HG03060 (cell line): ENCODE measurements at regions not wholly inside any gene's neighbourhood (a gene's known extent, or its start where the extent isn't known, plus 50 kb on each side); places are given as distances from the start of the nearest gene placed in this dataset.
"Not testable (repeated sequence)": the region's sequence is repeated elsewhere in the genome, so short reads cannot be mapped to it uniquely, and the experiment has no call there.

ENCODE experiments used
- ATAC-seq: cut with Tn5 transposase; IDR thresholded peaks from one replicate; pipeline ENCODE4 v1.9.1; 2021; ENCODE audit warnings: low read depth, moderate number of reproducible peaks; ENCODE audit not compliant: unreplicated experiment

DNA sequence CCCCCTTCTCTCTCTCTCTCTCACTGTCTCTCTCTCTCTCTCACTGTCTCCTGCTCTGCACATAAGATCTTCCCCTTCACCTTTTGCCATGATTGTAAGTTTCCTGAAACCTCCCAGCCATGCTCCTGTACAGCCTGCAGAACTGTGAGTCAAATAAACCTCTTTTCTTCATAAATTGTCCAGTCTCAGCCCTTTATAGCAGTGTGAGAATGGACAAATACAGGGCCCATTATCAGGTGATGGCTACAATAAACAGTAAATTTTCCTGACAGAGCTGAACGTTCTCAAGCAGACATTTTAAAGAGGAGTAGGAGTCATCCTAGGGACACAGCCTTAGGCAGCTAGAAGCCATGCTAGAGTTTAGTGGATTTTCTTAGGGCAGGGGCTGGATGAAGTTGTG, 1679.7 kb upstream of the B3GALT2 start:
- no peak for ATAC-seq

DNA sequence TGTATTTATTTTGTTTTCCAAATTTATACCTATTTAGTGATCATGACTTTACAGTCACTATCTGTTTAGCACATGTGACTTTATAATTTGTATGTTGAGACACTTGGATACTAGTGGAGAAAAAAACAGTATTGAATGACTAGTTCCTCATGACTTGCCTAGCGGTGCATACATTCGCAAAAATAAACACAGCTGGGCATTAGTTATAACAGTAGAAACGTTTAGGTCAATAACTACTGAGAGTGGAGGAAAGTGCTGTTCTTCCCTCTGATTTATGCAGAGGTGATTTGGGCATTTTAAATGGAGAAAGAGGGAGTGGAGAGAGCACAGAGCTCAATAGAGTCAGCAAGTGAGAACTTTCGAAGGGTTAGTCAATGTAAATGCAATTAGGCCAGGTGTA, 1679.0 kb upstream of the B3GALT2 start:
- ATAC-seq = no peak

DNA sequence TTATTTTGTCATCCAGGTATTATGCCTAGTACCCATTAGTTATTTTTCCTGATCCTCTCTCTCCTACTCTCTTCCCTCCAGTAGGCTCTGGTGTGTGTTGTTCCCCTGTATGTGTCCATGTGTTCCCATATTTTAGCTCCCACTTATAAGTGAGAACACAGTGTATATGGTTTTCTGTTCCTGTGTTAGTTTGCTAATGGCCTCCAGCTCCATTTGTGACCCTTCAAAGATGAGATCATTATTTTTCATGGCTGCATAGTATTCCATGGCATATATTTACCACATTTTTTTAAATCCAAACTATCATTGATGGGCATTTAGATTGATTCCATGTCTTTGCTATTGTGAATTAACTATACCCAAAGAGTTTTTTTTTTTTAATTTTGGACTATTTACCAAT, 1675.7 kb upstream of the B3GALT2 start:
- ATAC-seq = no peak

DNA sequence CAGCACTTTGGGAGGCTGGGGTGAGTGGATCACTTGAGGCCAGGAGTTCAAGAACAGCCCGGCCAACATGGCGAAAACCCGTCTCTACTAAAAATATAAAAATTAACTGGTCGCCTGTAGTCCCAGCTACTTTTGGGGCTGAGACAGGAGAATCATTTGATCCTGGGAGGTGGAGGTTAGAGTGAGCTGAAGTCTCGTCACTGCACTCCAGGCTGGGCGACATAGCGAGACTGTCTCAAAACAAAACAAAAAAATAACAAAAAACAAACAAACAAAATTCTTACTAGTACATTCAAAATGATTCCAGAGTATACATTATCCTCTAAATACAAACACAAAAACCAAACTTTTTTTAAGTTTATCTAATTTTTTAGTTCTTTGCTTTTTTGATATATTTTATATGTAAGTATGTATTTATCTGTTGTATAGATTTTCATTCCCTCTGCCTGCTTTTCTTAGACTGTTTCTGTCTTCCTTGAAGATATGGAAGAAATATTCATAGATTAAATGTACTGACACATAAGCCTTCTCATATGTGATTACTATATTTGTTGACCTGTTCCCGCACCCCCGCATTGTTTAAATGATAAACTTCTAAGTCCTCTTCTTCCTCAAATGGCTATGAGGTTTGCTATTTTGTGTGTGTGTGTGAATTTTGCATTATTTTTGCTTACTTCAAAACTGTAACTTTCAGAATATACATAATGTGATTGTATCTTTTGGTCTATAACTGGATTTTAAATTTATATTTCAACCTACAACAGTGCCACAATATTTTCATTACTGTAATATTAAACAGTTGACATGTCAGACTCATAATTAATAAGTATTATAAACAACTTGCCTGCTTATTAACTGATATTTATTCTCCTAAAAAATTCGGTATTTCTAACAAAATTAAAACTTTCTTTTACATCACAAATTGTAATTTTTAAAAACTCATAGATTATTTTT, 1674.1 kb upstream of the B3GALT2 start:
- no peak for ATAC-seq

DNA sequence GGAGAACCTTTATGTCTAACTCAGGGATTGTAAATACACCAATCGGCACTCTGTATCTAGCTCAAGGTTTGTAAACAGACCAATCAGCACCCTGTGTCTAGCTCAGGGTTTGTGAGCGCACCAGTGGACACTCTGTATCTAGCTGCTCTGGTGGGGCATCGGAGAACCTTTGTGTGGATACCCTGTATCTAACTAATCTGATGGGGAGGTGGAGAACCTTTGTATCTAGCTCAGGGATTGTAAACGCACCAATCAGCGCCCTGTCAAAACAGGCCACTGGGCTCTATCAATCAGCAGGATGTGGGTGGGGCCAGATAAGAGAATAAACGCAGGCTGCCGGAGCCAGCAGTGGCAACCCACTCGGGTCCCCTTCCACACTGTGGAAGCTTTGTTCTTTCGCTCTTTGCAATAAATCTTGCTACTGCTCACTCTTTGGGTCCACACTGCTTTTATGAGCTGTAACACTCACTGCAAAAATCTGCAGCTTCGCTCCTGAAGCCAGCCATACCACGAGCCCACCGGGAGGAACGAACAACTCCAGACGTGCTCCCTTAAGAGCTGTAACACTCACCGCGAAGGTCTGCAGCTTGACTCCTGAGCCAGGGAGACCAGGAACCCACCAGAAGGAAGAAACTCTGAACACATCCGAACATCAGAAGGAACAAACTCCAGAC, 1673.2 kb upstream of the B3GALT2 start:
- not testable (repeated sequence) for ATAC-seq

DNA sequence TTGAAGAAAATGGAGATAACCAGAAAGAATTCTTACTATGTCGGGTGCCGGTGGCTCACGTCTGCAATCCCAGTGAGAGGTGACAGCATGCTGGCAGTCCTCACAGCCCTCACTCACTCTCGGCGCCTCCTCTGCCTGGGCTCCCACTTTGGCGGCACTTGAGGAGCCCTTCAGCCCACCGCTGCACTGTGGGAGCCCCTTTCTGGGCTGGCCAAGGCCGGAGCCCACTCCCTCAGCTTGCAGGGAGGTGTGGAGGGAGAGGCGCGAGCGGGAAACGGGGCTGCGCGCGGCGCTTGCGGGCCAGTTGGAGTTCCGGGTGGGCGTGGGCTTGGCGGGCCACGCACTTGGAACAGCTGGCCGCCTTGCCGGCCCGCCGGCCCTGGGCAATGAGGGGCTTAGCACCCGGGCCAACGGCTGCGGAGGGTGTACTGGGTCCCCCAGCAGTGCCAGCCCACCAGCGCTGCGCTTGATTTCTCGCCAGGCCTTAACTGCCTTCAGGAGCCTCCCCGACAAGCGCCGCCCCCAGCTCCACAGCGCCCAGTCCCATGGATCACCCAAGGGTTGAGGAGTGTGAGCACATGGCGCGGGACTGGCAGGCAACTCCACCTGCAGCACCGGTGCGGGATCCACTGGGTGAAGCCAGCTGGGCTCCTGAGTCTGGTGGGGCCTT, 1672.5 kb upstream of the B3GALT2 start:
- not testable (repeated sequence) for ATAC-seq

DNA sequence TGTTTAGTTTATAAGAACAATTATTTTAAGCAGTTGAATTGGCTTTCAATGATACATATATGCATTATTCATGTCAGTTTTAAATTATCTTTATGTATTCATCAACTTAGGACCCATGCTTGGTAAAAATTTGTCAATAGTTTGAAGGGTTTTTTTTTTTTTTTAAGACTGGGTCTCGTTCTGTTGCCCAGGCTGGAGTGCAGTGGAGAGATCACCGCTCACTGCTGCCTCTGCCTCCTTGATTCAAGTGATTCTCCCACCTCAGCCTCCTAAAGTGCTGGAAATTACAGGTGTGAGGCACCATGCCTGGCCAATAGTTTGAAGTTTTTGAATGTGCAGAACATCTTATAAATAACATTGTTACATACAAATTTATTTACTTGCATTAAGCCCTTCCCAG, 1671.0 kb upstream of the B3GALT2 start:
- ATAC-seq = no peak

DNA sequence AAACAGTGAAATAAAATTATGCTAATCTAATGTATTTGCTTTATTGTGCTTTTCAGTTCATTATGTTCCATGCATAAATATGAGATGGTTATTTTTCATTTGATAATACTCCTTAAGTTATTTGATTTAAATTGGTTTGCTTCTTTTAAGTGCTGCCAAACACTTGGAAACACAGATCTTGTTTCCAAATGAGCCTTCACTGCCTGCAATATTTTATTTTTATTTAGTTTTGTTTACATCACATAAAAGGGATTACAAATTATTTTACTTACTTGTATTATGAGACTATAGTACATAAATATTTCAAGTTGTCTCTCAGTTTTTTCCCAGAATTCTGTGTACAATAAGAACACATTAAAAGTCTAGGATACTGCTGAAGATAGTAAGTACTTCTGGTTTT, 1662.4 kb upstream of the B3GALT2 start:
- no peak for ATAC-seq

DNA sequence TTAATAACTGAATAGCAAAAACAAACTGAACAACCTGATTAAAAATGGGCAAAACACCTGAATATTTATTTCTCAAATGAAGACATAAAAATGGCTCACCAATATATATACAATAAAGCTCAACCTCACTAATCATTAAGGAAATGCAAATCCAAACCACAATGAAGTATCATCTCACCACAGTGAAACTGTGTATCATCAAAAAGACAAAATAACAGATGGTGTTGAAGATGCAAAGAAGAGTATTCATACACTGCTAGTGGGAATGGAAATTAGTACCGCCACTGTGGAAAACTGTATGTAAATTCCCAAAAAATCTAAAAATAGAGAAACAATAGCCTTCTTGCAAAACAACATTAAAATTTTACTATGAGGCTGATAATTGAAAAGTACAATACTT, 1660.1 kb upstream of the B3GALT2 start:
- ATAC-seq = peak; percentile 52

DNA sequence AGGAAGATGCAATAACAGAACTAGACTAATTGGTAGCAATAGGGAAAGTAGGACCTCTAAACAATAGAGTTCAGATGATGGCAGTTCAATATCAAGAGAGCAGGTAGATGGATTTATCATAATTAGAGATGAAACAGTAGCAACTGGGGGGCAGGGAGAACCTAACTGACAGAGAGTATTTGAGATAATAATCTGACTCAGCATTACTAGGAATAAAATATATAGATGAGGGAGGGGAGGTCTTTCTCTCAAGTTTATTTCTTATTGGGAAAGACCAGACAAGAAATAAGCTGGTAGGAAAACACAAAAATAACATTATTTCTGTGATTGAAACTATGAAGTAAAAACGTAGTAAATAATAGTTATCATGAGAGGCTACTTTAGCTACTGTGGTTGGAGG, 1656.7 kb upstream of the B3GALT2 start:
- ATAC-seq = no peak

DNA sequence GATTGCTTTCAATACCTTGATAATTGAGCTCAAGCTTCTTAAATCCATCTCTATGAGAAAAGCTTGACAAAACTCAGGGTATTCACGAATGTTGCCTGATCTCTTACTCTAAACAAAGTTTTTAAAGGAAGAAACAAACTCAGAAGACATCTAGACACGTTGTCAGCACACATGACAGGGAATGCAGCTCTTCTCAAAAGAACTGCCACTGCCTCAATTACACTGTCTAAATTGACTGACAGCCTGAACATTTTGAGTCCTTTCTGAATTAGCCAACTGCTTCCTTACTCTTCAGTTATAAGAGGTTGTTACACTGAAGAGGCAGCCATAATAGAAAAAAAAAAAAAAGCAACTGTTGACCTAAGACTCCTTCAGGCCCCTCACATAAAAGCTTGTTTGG, 1646.7 kb upstream of the B3GALT2 start:
- ATAC-seq = no peak

DNA sequence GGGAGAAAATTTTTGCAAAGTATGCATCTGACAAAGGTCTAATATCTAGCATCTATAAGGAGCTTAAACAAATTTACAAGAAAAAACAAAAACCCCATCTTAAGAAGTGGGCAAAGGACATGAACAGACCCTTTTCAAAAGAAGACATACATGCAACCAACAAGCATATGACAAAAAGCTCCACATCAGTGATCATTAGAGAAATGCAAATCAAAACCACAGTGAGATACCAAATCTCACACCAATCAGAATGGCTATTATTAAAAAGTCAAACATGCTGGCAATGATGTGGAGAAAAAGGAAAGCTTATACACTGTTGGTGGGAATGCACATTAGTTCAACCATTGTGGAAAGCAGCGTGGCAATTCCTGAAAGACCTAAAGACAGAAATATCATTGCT, 1645.2 kb upstream of the B3GALT2 start:
- not testable (repeated sequence) for ATAC-seq

DNA sequence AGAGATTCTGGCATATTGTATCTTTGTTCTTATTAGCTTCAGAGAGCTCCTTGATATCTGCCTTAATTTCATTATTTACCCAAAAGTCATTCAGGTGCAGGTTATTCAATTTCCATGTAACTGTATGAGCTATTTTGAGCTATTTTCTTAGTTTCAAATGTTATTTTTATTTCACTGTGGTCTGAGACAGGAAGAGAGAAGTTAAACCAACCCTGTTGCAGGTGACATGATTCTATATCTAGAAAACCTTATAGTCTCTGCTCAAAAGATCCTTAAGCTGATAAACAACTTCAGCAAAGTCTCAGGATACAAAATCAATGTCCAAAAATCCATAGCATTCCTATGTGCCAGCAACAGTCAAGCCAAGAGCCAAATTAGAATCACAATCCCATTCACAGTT, 1644.0 kb upstream of the B3GALT2 start:
- peak; percentile 79 for ATAC-seq

DNA sequence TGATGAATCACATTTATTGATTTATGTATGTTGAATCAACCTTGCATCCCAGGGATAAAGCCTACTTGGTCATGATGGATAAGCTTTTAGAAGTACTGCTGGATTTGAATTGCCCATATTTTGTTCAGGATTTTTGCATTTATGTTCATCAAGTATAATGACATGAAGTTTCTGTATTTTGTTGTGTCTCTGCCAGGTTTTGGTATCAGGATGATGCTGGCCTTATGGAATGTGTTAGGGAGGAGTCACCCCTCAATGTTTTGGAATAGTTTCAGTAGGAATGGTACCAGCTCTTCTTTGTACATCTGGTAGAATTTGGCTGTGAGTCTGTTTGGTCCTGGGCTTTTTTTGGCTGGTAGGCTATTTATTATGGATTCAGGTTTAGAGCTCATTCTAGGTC, 1643.1 kb upstream of the B3GALT2 start:
- no peak for ATAC-seq

DNA sequence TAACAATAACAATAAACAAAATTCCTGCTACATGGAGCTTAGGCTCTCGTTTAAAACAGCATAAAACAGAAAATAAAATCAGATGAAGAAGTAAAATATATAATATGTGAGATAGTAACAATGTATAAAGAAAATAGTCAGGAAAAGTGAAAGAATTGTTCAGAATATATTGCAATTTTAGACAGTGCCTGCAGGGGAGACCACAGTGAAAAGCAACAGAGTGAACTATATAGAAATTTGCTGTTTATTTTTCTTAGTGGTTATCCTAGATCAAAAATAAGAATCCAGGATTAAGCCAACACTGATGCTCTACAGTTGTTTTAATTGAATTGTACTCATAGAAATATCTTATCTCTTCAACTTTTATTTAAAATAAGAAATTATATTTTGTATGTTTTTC, 1639.0 kb upstream of the B3GALT2 start:
- ATAC-seq = no peak

DNA sequence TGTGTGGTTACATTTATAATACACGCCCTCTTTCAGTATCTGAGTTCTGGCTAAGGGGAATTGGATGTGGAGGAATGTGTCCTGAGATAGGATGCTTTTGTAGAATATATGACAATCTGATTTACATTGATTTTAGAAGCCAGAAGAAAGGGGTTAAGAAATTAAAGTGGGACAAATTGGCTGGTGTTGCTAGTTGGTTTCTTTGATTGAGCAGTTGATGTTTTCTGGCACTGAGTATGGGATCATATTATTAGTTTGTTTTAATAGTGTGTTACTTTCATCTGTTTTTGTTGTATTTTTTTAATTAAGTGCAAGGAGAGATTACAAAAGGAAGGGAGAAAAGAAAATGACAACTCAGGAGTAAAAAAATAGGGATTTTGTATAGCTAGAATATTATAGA, 1634.7 kb upstream of the B3GALT2 start:
- ATAC-seq = no peak

DNA sequence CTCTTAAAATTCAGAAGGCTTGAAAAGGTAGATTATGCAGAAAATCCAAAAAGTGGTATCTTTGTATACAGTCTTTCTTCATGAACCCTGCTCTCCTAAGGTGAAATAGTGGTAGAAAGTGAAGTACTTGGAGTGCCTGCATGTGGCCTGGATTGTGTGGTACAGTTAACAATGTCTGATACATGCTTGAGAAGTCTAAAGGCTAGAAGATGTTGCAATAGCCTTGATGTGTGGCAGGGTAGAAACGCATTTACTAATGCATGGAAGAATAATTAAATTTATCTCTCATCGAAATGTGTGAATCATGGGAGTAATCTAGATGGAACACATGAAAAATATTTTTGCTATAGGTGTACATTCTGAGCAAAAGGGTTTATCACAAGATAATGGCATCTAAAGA, 1632.3 kb upstream of the B3GALT2 start:
- ATAC-seq = no peak

DNA sequence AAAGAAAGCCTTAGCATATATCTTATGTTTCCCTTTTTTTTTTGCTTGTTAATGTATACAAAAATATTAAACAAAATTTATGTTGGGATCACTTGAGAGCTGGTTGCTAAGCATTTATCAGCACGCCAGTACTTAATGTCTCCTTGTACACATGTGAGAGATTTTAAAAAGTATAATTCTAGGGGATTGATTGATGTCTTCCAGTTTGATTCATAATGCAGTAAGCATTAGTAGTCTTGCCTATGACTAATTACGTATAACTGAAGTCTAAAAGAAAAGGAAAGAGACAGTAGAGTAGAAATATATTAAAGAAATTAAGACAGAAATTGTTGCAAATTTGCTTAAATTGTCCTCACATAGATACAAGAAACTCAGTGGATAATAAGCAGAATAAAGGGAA, 1630.4 kb upstream of the B3GALT2 start:
- ATAC-seq = no peak

DNA sequence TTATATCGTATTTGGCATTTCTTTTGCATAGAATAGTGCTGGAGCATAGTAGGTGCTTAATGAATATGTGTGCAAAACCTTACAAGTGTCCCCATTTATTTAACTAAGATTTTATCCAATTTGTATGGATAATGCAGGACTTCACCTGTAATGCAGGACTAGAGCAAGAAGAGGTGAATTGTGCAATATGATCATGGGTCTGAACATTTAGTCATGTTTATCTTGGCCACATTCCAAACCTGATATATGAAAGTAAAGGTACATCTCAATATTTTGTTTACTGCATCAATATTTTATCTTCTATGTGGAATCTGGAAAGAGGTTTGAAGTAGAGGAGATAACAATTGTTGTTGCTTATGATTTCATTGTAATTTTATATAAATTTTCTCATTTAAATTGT, 1626.7 kb upstream of the B3GALT2 start:
- ATAC-seq = no peak

DNA sequence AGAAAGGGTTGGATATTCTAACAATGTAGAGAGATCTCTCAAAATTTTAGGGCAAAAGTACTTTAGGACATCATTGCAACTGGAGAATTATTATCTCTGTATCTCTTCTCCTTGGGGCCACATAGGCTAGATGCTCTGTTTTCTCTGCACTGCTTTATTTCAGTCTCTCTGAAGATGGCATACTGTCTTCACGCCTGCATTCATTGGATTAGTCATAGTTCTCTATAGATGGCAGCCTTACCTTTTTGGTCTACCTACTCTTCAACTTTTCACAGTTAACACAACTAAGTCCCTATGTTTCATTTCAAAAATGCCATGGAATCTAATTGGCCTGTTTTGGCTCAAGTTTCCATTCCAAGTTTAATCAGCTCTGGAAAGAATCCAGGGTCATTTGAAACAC, 1623.3 kb upstream of the B3GALT2 start:
- ATAC-seq = no peak

DNA sequence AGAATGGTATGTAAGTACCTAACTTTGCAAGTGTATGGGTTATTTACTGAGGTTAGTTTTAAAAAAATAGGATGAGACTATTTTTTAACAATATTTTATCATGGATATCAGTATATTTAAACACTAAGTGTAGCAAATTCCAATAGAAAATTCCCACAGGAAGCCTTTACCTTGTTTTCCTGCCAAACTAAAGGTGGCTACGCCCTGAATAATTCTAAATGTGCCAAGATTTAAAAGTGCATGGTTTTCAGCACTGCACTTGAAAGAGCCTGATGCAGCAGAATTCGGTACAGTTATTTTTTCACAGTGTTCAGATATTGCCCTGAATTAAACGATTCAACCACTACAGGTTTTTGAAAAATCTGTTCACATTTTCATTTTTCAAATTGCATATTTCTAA, 1622.8 kb upstream of the B3GALT2 start:
- no peak for ATAC-seq
